ENCODE measurements at regions not wholly inside any gene's neighbourhood (a gene's known extent, or its start where the extent isn't known, plus 50 kb on each side); places are given as distances from the start of the nearest gene placed in this dataset.

DNA sequence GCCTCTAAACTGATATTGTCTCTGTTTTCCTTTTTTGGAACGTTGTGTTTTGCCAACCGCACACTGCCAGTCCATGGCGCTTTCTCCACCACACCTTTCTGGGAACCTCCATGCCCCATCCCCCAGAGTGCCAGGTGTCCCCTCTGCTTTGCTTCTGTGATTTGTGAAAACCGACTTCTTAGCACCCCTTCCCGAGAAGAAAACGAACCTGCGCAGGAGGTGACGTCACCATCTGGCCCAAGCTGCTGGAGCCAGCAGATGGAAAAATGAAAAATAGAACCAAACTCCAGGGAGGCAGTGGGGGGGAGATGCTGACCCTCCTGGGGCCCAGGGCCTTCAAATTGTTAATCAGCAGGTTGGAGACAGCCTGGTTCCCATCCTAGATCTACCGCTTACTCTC is 103.8 kb downstream of the HTR5A start:
- TF ChIP-seq, protein P1, sequence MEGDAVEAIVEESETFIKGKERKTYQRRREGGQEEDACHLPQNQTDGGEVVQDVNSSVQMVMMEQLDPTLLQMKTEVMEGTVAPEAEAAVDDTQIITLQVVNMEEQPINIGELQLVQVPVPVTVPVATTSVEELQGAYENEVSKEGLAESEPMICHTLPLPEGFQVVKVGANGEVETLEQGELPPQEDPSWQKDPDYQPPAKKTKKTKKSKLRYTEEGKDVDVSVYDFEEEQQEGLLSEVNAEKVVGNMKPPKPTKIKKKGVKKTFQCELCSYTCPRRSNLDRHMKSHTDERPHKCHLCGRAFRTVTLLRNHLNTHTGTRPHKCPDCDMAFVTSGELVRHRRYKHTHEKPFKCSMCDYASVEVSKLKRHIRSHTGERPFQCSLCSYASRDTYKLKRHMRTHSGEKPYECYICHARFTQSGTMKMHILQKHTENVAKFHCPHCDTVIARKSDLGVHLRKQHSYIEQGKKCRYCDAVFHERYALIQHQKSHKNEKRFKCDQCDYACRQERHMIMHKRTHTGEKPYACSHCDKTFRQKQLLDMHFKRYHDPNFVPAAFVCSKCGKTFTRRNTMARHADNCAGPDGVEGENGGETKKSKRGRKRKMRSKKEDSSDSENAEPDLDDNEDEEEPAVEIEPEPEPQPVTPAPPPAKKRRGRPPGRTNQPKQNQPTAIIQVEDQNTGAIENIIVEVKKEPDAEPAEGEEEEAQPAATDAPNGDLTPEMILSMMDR (IDR thresholded peaks at IDR 0.05; ENCODE audit: extremely low read depth, missing control alignments), result no peak
- no peak for DNase-seq (ENCODE audit: low spot score)

DNA sequence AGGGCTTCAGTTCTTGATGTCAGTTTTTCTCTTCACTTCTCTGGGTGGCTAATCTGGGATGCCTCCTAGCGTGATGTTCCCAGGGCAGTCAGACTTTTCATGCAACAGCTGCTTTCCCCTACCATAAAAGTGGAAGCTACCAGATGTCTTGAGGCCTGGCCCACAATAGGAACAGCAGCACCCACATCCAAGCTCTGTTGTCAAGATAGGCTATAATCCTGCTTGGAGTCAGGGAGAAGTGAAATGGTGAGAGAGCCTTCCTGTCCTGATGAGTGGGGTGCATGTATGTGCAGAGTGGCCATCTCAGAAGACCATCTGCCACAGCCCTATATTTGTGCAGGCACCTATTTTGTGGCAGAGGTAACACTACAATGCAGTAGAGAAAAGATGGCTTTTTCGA is 108.0 kb downstream of the HTR5A start:
- no peak for DNase-seq (ENCODE audit: low spot score)
- TF ChIP-seq, protein P1 (IDR thresholded peaks at IDR 0.05; ENCODE audit: extremely low read depth, missing control alignments), result no peak

DNA sequence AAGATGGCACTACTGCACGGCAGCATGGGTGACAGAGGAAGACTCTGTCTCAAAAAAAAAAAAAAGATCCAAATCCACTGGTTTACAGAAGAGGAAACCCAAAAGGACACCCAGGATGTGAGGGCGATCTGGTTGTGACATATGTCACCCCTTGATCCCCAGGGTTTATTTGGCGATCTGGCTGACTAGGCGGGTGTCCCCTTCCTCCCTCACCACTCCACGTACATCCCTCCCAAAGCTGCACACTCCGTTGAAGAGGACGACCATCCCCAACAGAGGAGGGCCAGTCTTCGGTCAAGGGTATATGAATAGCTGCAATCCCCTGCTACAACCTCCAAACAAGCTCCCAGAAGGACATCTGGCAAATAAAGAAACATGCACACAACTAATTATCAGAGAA is 111.6 kb downstream of the HTR5A start:
- TF ChIP-seq, protein P1 (IDR thresholded peaks at IDR 0.05; ENCODE audit: extremely low read depth, missing control alignments), result no peak
- no peak for DNase-seq (ENCODE audit: low spot score)

DNA sequence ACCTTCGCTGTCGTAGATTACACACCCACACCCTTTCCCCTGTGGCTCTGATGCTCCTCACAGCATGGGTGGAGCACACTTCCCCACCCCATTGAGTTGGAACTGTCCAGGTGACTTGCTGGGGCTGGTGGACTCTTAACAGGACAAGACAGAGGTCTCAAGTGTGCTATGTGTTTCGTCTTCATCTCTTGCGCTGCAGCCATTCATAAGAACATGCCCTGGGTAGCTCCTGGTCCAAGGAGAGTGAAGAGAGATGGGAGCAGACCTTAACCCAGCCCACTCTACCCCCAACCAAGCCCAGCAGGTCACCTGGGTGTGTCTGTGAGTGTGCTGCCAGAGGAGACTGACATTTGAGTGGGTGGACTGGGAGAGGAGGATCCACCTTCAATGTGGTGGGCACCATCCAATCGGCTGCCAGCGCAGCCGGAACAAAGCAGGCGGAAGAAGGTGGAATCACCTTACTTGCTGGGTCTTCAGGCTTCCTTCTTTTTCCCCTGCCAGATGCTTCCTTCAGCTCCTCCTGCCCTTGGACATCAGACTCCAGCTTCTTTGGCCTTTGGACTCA is 112.4 kb downstream of the HTR5A start:
- TF ChIP-seq, protein P1 (IDR thresholded peaks at IDR 0.05; ENCODE audit: extremely low read depth, missing control alignments), result no peak

DNA sequence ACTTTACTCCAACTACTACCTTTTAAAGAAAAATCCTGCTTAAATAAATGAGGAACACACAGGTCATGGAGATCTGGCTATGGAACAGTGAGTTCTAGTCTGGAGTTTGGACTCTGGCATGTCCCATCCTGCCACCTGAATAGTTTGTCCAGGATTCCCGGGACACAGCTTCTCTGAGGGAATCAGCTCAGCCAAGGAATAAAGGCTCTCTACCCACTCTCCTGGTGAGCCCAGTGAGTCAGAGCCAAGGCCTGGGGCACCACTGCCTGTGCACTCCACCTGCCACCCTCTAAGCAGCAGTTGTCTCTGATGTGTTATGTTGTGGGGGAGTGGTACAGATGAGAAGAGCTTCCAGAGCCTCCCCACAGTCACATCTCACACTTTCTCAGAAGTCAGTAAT is 113.5 kb downstream of the HTR5A start:
- TF ChIP-seq, protein P1 (IDR thresholded peaks at IDR 0.05; ENCODE audit: extremely low read depth, missing control alignments), result no peak
- no peak for DNase-seq (ENCODE audit: low spot score)

More for the DNA sequence above, 112.4 kb downstream of the HTR5A start:
- no peak for DNase-seq (ENCODE audit: low spot score)

DNA sequence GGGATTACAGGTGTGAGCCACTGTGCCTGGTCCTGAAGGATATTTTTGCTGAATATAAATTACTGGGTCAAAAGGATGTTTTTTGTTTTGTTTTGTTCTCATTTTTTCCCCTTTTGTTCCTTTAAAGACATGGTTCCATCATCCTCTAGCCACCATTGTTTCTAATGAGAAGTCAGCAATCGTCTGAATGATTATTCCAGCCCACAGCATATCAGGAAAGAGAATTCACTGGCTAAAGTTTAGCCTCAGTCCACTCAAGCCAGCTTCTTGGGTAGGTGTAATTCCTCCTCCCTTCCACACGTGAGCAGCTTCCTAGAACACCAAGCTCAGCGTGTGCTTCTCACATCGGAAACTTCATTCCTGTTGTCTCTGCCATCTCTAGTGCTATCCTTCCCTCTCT is 112.8 kb upstream of the INSIG1 start:
- no peak for DNase-seq (ENCODE audit: low spot score)
- TF ChIP-seq, protein P1 (IDR thresholded peaks at IDR 0.05; ENCODE audit: extremely low read depth, missing control alignments), result no peak

DNA sequence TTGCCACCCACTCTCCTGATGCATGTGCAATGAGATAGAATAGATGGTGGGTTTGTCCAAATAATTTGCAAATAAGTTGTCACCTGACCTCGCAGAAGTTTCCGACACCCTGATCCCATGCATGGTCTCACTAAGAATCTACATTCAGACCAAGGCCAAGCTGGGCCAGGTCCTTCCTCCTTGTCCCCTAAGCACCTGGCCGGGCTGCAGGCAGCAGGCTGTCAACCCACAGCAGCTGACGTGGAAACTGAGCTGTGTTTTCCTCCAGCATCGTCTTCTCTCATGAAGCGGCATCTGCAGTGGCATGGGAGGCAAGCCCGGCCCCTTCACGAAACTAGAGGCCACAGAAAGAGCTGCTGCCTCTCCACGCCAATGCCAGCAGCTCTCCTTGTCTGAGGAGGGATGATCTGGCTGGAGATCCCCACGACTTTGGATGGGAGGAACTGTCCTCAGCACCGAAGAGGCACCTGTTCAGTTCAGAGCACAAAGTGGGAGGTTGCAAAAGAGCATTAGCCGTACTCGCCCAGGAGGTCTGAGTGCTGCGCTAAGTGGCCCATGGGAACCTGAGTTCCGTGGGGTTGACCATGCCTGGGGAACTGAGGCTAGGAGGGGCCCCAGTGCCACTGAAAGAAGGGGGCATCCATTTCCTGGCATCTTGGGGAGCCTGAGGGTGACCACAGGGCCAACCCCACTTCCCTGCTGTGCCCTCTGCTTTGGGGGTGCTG is 110.5 kb upstream of the INSIG1 start:
- DNase-seq (ENCODE audit: low spot score), result no peak

More for the DNA sequence above, 110.5 kb upstream of the INSIG1 start:
- TF ChIP-seq, protein P1 (IDR thresholded peaks at IDR 0.05; ENCODE audit: extremely low read depth, missing control alignments), result no peak

All from GM20000 (cell line).